ENCODE measurements at regions not wholly inside any gene's neighbourhood (a gene's known extent, or its start where the extent isn't known, plus 50 kb on each side); places are given as distances from the start of the nearest gene placed in this dataset.

GRCh38 chr16:58863042-58863441 lies 128.9 kb upstream of the GOT2 start:
- no peak for TF ChIP-seq USF1 (IDR thresholded peaks at IDR 0.05; ENCODE audit: borderline replicate concordance, low read depth)
- TF ChIP-seq CTCF (IDR thresholded peaks at IDR 0.05) = no peak
- no peak for TF ChIP-seq CHD2 (IDR thresholded peaks at IDR 0.05; ENCODE audit: low read length, partially characterized antibody)
- TF ChIP-seq RAD21 (IDR thresholded peaks at IDR 0.05; ENCODE audit: low read length) = no peak
- TF ChIP-seq MAX (IDR thresholded peaks at IDR 0.05; ENCODE audit: low read depth) = no peak
- no peak for TF ChIP-seq REST (IDR thresholded peaks at IDR 0.05; ENCODE audit: low read depth, low read length)
- no peak for TF ChIP-seq EZH2phosphoT487 (IDR thresholded peaks at IDR 0.05; ENCODE audit: borderline replicate concordance, low read depth)
- no peak for TF ChIP-seq POLR2AphosphoS5 (IDR thresholded peaks at IDR 0.05; ENCODE audit: low read depth, low read length)
- no peak for TF ChIP-seq NRF1 (IDR thresholded peaks at IDR 0.05; ENCODE audit: low read depth, low read length)

All from SK-N-SH (cell line).